ENCODE measurements at regions not wholly inside any gene's neighbourhood (a gene's known extent, or its start where the extent isn't known, plus 50 kb on each side); places are given as distances from the start of the nearest gene placed in this dataset.

- no peak for DNase-seq (ENCODE audit: low read depth, low spot score)
These were observed 958.5 kb downstream of the BRD1 start for GRCh38 chr22:48869161-48869560.

GRCh38 chr22:48868554-48868953, 959.1 kb downstream of the BRD1 start:
- DNase-seq (ENCODE audit: low read depth, low spot score), result no peak

DNA sequence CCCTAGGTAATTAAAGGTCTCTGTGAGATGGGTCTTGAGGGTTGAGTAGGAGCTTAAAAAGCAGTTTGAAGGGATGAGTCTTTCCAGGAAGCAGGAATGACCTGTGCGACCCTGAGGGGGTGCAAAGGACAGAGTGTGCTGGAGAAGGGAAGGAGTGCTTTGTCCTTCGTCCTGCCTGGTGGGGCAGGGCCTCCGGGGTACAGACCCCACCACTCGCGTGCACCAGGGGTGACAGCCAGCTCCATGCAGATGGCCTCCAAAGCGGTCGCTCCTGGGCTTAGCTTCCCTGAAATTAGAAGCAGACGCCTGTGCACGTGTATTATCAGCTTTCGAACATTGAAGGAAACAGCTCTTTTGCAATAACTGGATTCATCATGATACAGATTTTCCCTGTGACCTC, 959.8 kb downstream of the BRD1 start:
- DNase-seq (ENCODE audit: low read depth, low spot score), result no peak

- no peak for DNase-seq (ENCODE audit: low read depth, low spot score)
These were observed 960.6 kb downstream of the BRD1 start for GRCh38 chr22:48866906-48867681.

GRCh38 chr22:48864748-48865147, 962.9 kb downstream of the BRD1 start:
- no peak for DNase-seq (ENCODE audit: low read depth, low spot score)

DNA sequence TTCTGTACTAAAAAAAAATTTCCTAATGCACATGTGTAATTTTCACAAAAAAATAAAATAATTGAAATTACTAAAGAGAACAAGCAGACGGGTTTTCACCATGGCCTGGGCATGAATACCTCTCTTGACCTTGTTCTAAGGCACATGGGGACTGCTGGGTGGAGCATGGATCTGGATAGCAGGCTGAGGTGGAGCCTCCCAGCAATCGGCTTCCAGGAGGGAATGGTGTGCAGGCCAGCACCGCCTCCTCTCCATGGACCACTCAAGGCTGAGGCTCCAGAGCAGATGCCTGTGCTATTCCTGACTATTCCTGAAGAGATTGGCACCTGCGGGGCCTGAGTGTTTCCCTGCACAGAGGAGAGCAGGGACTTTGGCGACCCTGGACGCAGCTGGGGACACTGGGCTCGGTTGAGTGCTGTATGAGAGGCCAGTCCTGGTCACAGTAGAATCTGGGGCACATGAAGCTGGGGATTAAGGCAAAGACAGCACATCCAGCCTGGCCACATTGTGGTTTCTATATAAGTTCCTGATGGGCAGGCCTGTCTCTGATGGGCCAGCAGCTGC, 963.6 kb downstream of the BRD1 start:
- no peak for DNase-seq (ENCODE audit: low read depth, low spot score)

DNA sequence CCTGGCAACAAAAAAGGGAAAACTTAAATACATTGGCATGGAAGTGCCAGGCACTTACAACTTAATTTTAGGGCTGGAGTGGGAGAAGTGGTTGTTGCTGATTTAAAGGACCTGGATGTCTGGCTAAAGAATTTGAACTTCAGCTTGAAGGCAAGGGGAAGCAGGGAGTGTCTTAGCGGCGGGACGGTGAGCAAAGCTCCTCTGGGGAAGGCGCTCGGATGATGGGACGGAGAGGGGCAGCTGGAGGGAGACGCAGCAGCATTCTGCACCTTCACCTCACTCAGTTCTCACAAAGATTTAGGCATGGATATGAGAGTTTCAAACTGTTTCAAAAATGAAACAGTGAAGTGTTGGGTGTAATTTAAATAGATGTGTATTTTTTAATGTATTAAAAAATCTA, 967.1 kb downstream of the BRD1 start:
- DNase-seq (ENCODE audit: low read depth, low spot score), result no peak

- DNase-seq (ENCODE audit: low read depth, low spot score), result no peak
These were observed 968.8 kb downstream of the BRD1 start for GRCh38 chr22:48858856-48859255.

DNA sequence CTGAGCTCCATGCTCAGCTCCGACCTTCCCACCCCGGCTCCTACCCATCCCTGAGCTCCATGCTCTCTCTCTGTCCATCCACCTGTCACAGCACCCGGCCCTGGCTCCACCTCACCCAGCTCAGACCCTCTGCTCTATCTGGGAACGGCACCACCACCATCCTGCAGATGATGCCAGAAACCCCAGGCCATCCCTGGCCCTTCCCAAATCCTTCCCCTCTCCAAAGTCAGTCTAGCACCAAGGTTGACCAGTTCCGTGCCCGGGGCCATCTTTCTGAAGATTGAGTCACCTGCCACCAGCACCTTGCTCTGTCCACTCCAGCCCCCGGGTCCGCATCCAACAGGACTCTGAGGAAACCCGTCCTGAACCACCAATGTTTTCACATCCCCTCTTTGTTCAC, 969.6 kb downstream of the BRD1 start:
- no peak for DNase-seq (ENCODE audit: low read depth, low spot score)

DNA sequence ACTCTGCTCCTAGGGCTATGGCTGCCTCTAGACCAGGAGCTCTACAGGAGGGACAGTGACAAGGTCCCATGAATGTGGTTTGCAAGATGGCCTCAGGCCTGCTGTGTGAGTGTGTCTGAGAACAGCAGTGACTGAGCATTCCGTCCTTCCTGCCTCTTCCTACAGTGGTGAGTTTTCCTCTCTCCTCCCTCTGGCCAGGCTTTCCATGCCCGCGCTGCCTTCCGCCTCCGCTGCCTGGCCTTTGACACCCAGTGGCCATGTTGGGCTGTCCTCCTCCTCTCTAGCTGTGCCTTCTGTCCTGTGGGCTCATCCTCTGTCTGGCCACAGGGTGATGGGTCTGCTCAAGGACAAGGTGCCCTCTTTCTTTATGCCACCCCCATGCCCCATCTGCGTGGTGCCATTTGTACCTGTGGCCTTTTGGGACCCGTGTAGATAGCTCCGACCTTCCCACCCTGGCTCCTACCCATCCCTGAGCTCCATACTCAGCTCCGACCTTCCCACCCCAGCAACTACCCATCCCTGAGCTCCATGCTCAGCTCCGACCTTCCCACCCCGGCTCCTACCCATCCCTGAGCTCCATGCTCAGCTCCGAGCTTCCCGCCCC, 970.4 kb downstream of the BRD1 start:
- DNase-seq (ENCODE audit: low read depth, low spot score), result no peak

GRCh38 chr22:48856308-48856615, 971.4 kb downstream of the BRD1 start:
- no peak for DNase-seq (ENCODE audit: low read depth, low spot score)

- DNase-seq (ENCODE audit: low read depth, low spot score), result no peak
These were observed 971.9 kb downstream of the BRD1 start for GRCh38 chr22:48855593-48856307.

DNA sequence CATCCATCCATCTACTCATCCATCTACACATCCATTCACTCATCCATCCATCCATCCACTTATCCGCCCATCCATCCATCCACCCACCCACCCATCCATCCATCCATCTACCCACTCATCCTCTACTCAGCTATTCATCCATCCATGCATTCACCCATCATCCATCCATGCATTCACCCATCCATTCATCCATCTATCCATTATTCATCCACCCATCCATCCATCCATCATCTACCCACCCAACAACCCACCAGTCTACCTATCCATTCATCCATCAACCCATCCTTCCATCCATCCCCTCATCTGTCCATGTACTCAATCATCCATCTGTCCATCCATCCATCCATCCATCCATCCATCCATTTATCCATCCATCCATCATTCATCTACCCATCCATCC, 972.7 kb downstream of the BRD1 start:
- DNase-seq (ENCODE audit: low read depth, low spot score), result no peak

GRCh38 chr22:48853627-48854240, 973.9 kb downstream of the BRD1 start:
- DNase-seq (ENCODE audit: low read depth, low spot score), result no peak

- no peak for DNase-seq (ENCODE audit: low read depth, low spot score)
These were observed 975.6 kb downstream of the BRD1 start for GRCh38 chr22:48851933-48852549.

- no peak for DNase-seq (ENCODE audit: low read depth, low spot score)
These were observed 976.9 kb downstream of the BRD1 start for GRCh38 chr22:48850658-48851287.

- no peak for DNase-seq (ENCODE audit: low read depth, low spot score)
These were observed 977.6 kb downstream of the BRD1 start for GRCh38 chr22:48849963-48850657.

DNA sequence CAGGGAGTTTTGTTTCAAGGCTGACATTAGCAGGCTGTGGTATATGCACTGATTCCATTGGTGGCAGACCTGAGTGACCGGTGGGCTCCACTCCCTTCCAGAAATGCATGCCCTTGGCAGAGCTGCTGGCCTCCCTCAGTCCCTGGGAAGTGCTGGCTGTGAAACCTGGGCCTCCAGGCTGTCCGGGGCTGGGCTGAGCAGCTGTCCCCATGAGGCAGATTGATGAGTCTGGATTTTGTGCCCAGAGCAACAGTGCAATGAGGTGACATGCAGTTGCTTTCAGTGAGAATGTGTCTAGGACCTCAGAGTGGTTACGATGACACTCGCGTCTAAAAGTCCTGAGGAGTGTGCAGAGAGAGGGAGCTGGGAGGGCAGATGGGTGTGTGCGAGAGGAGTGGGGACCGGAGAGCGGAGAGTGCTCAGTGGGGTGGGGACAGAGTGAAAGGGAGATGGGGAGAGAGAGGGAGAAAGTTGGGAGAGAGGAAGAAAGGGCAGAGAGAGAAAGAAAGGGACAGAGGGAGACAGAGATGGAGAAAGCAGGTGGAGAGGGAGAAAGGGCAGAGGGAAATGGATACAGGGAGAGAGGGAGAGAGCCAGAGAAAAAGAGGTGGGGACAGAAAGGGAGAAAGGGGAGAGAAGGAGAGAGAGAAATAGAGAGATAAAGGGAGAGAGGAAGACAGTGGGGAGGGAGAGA, 978.3 kb downstream of the BRD1 start:
- DNase-seq (ENCODE audit: low read depth, low spot score), result no peak

DNA sequence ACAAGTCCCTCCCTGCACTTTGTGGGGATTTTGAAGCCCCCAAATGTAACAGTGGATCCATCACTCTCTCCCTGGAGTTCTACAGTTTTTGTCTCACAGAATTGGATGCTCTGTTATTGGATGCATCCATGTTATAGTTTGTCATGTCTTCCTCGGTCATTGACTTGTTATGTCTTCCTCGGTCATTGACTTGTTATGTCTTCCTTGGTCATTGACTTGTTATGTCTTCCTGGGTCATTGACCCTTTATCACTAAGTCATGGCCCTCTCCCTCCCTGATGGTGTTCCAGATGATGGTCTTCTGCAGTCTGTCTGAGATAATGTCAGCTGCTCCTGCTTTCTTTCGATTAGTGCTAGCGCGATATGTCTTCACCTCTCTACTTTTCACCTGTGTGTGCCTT, 981.5 kb downstream of the BRD1 start:
- no peak for DNase-seq (ENCODE audit: low read depth, low spot score)

GRCh38 chr22:48845356-48845936, 982.2 kb downstream of the BRD1 start:
- no peak for DNase-seq (ENCODE audit: low read depth, low spot score)
